ENCODE measurements at regions not wholly inside any gene's neighbourhood (a gene's known extent, or its start where the extent isn't known, plus 50 kb on each side); places are given as distances from the start of the nearest gene placed in this dataset.

DNA sequence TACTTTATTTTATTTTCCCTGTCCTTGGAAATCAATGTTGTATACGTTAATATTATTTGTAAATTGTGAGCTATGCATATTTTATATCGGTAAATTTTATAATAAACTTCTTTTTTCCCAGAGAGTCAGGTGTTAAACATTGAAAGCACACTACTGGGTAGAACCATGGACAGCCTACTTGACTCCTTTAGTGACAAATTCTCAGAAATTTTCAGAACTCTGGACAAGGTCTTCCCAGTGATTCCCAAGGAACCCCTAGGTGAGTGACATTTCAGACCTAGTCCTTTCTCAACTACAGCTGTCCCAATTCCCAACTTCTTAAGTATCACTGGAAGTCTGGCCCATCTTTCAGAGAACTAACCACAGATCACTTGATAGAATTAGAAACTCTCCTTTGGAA is 107.2 kb downstream of the RCN1 start:
- TF ChIP-seq, protein P1, sequence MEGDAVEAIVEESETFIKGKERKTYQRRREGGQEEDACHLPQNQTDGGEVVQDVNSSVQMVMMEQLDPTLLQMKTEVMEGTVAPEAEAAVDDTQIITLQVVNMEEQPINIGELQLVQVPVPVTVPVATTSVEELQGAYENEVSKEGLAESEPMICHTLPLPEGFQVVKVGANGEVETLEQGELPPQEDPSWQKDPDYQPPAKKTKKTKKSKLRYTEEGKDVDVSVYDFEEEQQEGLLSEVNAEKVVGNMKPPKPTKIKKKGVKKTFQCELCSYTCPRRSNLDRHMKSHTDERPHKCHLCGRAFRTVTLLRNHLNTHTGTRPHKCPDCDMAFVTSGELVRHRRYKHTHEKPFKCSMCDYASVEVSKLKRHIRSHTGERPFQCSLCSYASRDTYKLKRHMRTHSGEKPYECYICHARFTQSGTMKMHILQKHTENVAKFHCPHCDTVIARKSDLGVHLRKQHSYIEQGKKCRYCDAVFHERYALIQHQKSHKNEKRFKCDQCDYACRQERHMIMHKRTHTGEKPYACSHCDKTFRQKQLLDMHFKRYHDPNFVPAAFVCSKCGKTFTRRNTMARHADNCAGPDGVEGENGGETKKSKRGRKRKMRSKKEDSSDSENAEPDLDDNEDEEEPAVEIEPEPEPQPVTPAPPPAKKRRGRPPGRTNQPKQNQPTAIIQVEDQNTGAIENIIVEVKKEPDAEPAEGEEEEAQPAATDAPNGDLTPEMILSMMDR (IDR thresholded peaks at IDR 0.05; ENCODE audit: insufficient read depth, low read depth, low read length, missing control alignments): no peak
- peak; percentile 9 for DNase-seq (ENCODE audit: low read depth)
- H3K4me3 ChIP-seq (ENCODE audit: low read length): no peak overlapping the region

DNA sequence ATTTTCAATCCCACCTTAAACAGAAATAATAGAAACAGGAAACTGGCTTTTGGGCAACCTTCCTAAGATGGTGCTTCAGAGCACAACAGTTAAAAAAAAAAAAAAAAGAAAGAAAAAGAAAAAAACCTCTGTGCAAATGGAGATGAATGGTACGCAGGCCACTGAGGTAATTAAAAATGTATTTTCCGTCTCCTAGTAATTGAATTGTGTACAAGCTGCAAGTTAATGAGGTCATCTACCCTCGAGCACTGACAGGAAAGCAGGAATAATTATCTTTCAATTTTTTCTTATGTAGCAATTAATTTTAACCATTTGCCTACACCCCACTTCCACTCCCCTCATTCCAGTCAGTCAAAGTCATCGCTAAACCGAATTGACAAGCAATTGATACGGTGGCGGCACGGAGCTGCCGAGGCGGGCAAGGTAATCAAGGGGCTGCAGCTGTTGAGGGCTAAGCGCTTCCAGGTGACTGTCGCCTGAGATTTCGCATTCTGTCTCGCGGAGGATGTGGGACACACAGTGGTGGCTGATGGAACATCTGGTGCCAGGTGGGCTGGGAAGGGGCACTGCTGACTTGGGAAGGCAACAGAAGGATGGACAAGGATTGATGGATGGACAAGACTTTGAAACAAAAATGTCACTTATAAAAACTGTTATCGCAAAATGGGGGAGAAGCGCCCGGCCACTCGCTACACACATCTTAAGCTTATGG is 109.4 kb downstream of the RCN1 start:
- no peak overlapping the region for H3K4me3 ChIP-seq (ENCODE audit: low read length)
- no peak for DNase-seq (ENCODE audit: low read depth)
- TF ChIP-seq, protein P1 (IDR thresholded peaks at IDR 0.05; ENCODE audit: insufficient read depth, low read depth, low read length, missing control alignments): no peak

DNA sequence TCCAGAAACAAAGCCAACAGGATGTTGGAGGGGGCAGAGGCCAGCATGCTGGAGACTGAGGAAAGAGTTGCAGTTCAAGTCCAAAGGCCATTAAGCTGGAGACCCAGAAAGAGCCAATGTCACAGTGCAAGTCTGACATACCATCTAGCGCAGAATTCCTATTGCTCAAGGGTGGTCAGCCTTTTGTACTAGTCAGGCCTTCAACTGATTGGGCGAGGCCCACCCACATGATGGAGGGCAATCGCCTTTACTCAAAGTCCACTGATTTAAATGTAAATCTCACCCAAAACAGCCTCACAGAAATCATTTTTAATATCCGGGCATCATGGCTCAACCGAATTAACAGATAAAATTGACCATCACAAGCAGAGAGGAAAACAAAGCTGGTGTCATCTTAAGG is 113.9 kb downstream of the RCN1 start:
- TF ChIP-seq, protein P1 (IDR thresholded peaks at IDR 0.05; ENCODE audit: insufficient read depth, low read depth, low read length, missing control alignments): no peak
- no peak overlapping the region for H3K4me3 ChIP-seq (ENCODE audit: low read length)
- no peak for DNase-seq (ENCODE audit: low read depth)

DNA sequence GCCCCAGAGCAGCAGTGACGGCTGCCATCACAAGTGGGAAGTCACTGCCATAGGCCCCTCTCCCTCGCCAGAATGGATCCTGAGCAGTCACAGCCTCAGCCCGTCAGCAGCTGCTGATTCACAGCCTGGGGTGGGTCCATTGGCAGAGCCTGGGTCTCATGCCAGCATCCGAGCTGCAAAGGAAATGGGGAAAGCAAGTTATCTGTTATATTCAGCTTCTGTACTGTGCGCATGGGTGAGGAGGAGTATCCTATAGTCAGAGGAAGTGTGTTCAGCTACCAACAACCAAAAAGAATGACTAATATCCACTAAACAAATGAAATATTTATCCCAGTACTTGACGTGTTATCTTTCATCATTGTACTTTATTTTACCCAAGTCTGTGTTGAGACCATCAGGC is 119.7 kb downstream of the RCN1 start:
- DNase-seq (ENCODE audit: low read depth): peak; percentile 3
- TF ChIP-seq, protein P1 (IDR thresholded peaks at IDR 0.05; ENCODE audit: insufficient read depth, low read depth, low read length, missing control alignments): no peak
- H3K4me3 ChIP-seq (ENCODE audit: low read length): no peak overlapping the region

DNA sequence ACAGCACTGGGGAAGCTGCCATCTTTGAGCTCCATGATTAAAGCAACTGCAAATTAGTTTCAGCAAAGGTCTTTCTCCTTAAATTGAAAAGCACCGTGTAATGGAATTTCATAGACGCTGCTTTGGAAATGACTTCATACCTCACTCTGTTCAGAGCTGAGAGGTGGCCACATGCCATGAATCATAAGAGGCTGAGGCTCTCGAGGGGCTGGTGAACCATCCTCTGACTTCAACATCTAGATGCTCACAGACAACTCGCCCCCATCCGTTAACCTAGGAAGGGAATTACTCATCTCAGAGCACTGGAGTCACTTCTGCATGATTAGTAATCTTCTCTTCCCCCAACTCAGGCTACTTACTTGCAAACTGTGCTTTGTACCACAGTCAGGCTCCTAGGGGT is 122.3 kb downstream of the RCN1 start:
- DNase-seq (ENCODE audit: low read depth): peak; percentile 56
- H3K4me3 ChIP-seq (ENCODE audit: low read length): no peak overlapping the region
- TF ChIP-seq, protein P1 (IDR thresholded peaks at IDR 0.05; ENCODE audit: insufficient read depth, low read depth, low read length, missing control alignments): no peak

DNA sequence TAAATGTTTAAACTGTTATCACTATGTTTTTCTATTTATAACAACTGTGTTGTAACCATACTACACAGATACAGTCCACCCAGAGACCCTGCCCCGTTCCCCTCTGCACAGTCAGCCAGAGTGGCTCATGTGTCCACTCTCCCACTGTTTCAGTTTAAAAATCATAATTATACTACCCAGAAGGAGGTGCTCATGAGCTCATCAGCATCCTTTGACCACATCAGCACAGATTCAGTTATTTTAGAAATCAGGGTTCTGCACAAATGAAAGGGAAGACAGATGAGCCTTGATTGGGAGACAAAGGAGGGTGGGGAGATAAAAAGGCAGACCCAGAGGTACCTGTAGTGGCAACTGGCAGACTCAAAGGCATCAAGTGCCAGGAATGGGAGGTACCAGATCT is 124.3 kb downstream of the RCN1 start:
- no peak overlapping the region for H3K4me3 ChIP-seq (ENCODE audit: low read length)
- no peak for DNase-seq (ENCODE audit: low read depth)
- TF ChIP-seq, protein P1 (IDR thresholded peaks at IDR 0.05; ENCODE audit: insufficient read depth, low read depth, low read length, missing control alignments): no peak

DNA sequence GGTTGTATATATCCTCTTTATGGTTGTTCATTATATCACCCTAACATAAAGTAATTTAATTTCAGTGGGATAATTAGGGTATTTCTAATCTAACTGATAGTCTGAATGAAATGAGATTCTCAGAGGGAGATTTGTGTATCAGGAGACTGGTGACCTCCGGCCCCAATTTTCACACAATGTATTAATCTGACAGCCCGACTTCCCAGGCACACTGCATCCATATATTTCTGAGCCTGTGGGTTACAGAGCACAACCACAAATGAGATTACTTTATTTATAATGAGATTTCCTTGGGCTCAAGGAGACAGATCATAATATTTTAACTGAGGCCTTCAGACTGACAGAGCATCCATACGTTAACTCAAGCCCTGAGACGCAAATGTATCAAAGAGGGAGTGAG is 125.9 kb downstream of the RCN1 start:
- TF ChIP-seq, protein P1 (IDR thresholded peaks at IDR 0.05; ENCODE audit: insufficient read depth, low read depth, low read length, missing control alignments): no peak
- no peak overlapping the region for H3K4me3 ChIP-seq (ENCODE audit: low read length)
- no peak for DNase-seq (ENCODE audit: low read depth)

Data from epithelial cell of esophagus (primary cell).